Astrocyte (in vitro differentiated cells and primary cell): ENCODE measurements at regions not wholly inside any gene's neighbourhood (a gene's known extent, or its start where the extent isn't known, plus 50 kb on each side); places are given as distances from the start of the nearest gene placed in this dataset.

Experiments used
- EZH2 ChIP-seq: IDR thresholded peaks from 2 replicates; pipeline ENCODE4 v1.6.1; 2012; ENCODE audit warnings: mild to moderate bottlenecking, low read length, inconsistent platforms; ENCODE audit not compliant: insufficient read depth
- TF ChIP-seq, protein P1 (sequence below): IDR thresholded peaks from 2 replicates; pipeline ENCODE4 v1.5.1; 2011; ENCODE audit warnings: low read depth, mild to moderate bottlenecking, inconsistent platforms, low read length, moderate library complexity; ENCODE audit not compliant: insufficient read depth

DNA sequence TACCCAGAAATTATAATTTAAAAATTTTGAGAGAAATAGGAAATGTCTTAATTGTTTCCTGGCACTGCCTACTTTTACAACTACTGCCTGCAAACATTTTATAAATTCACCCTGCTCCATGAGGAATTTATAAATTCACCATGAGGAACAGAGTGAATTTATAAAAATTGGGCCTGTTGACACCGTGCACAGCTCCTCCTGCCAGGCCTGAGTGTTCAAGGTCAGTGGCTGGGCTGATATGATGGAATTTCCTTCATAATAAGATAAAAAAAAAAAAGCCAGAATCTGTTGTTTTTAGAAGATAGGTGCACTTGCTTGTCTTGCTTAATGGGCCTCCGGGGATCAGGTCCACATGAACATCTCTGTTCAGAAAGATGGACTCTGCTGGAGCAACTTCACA lies 151.7 kb upstream of the RASGEF1B start:
- TF ChIP-seq, protein P1, sequence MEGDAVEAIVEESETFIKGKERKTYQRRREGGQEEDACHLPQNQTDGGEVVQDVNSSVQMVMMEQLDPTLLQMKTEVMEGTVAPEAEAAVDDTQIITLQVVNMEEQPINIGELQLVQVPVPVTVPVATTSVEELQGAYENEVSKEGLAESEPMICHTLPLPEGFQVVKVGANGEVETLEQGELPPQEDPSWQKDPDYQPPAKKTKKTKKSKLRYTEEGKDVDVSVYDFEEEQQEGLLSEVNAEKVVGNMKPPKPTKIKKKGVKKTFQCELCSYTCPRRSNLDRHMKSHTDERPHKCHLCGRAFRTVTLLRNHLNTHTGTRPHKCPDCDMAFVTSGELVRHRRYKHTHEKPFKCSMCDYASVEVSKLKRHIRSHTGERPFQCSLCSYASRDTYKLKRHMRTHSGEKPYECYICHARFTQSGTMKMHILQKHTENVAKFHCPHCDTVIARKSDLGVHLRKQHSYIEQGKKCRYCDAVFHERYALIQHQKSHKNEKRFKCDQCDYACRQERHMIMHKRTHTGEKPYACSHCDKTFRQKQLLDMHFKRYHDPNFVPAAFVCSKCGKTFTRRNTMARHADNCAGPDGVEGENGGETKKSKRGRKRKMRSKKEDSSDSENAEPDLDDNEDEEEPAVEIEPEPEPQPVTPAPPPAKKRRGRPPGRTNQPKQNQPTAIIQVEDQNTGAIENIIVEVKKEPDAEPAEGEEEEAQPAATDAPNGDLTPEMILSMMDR: no peak
- TF ChIP-seq EZH2: no peak
